PC-3 (cell line): ENCODE measurements at regions not wholly inside any gene's neighbourhood (a gene's known extent, or its start where the extent isn't known, plus 50 kb on each side); places are given as distances from the start of the nearest gene placed in this dataset.

Source experiments
- ATAC-seq: fragments of 200-7000 bp; cut with Tn5 transposase; 2 replicates; pipeline ENCODE4 v1.9.1; 2020; ENCODE audit warnings: mild to moderate bottlenecking, moderate library complexity
- BruUV-seq: library from RNA; stranded (reverse); fragments of 400-500 nt; replicated peaks from 2 replicates; lab custom pipeline; 2021; lab: Mats Ljungman, UMichigan
- CTCF ChIA-PET: fragments of 300-600 bp; sonication (Branson Sonifier 250); formaldehyde crosslinking; loops from one replicate; lab custom pipeline; 2022; ENCODE audit warnings: antibody characterized with exemption; lab: Charles Lee
- POLR2A ChIA-PET: fragments of 300-600 bp; sonication (Branson Sonifier 250); formaldehyde crosslinking; loops from one replicate; lab custom pipeline; 2022; ENCODE audit warnings: antibody characterized with exemption; ENCODE audit not compliant: unreplicated experiment; lab: Charles Lee
- DNase-seq: peaks from one replicate; pipeline ENCODE4 v3.0.0-alpha.2; 2015
- H2AFZ ChIP-seq: fragments of 300-600 bp; sonication (generic); 2 replicates; pipeline ENCODE4 v1.6.0; 2016; ENCODE audit warnings: antibody characterized with exemption, low read length
- H3F3A ChIP-seq: fragments of 300-600 bp; sonication (generic); one replicate; pipeline ENCODE4 v1.6.0; 2017; ENCODE audit warnings: antibody characterized with exemption, low read length, control low read depth, mild to moderate bottlenecking; ENCODE audit not compliant: unreplicated experiment
- H3K27ac ChIP-seq: fragments of 300-600 bp; sonication (generic); 2 replicates; pipeline ENCODE4 v1.5.1; 2016; ENCODE audit warnings: mild to moderate bottlenecking, low read length
- H3K27me3 ChIP-seq: fragments of 300-600 bp; sonication (generic); 2 replicates; pipeline ENCODE4 v1.6.1; 2016; ENCODE audit warnings: low read length, mixed read lengths
- H3K36me3 ChIP-seq: fragments of 300-600 bp; sonication (generic); 2 replicates; pipeline ENCODE4 v1.6.1; 2016; ENCODE audit warnings: low read depth, mixed run types, low read length, mixed read lengths
- H3K4me1 ChIP-seq: fragments of 300-600 bp; sonication (generic); 2 replicates; pipeline ENCODE4 v1.5.1; 2016; ENCODE audit warnings: low read length; ENCODE audit not compliant: insufficient read depth
- H3K4me2 ChIP-seq: fragments of 300-600 bp; sonication (generic); 2 replicates; pipeline ENCODE4 v1.6.0; 2016; ENCODE audit warnings: low read length
- H3K4me3 ChIP-seq: fragments of 300-600 bp; sonication (generic); 2 replicates; pipeline ENCODE4 v1.5.1; 2016; ENCODE audit warnings: mild to moderate bottlenecking, low read length, mixed read lengths
- H3K79me2 ChIP-seq: fragments of 300-600 bp; sonication (generic); 2 replicates; pipeline ENCODE4 v1.6.1; 2017; ENCODE audit warnings: low read length, mixed read lengths
- H3K9ac ChIP-seq: fragments of 300-600 bp; sonication (generic); 2 replicates; pipeline ENCODE4 v1.6.0; 2016; ENCODE audit warnings: mild to moderate bottlenecking, low read length
- H3K9me2 ChIP-seq: fragments of 300-600 bp; sonication (generic); replicated peaks from 2 replicates; pipeline ENCODE4 v1.6.1; 2016; ENCODE audit warnings: mixed run types, low read length, mixed read lengths
- H3K9me3 ChIP-seq: fragments of 300-600 bp; sonication (generic); 2 replicates; pipeline ENCODE4 v1.6.1; 2016; ENCODE audit warnings: low read length, mixed read lengths
- H4K20me1 ChIP-seq: fragments of 300-600 bp; sonication (generic); 2 replicates; pipeline ENCODE4 v1.6.1; 2016; ENCODE audit warnings: low read length, mixed read lengths
- EZH2 ChIP-seq: fragments of 300-600 bp; sonication (generic); IDR thresholded peaks from one replicate; pipeline ENCODE4 v1.6.1; 2017; ENCODE audit warnings: antibody characterized with exemption, mild to moderate bottlenecking, low read length; ENCODE audit not compliant: unreplicated experiment
- EZH2phosphoT487 ChIP-seq: fragments of 300-600 bp; sonication (generic); IDR thresholded peaks from 2 replicates; pipeline ENCODE4 v1.6.1; 2018; ENCODE audit warnings: mild to moderate bottlenecking, antibody characterized with exemption, low read length, borderline replicate concordance
- intact Hi-C: fragments of 100-400 bp; cut with micrococcal nuclease; formaldehyde crosslinking; loops from 2 replicates; pipeline ENCODE4 v1.9.0; 2023
- TF ChIP-seq, protein P1 (sequence below): fragments of 300-600 bp; sonication (generic); conservative IDR thresholded peaks from 2 replicates; pipeline ENCODE4 v1.5.1; 2017; ENCODE audit warnings: antibody characterized with exemption, low read depth, mild to moderate bottlenecking, low read length

DNA sequence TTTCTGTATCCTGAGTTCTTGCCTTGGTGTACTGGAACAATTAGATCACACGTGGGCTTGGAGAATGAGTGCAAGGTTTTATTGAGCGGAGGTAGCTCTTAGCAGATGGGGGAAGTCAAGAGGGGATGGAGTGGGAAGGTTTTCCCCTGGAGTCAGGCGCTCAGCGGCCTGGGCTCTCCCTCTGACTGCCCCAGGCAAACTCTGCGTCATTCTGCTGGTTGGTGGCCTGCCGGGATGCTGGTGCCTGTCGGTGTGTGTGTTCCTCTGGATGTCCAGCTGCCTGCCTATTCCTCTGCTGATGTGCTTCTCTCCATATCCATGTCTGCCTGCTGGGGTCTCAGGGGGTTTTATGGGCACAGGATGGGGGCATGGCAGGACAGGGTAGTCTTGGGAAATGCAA lies 111.0 kb downstream of the TRIB2 start:
- no peak for DNase-seq
- H3K27ac ChIP-seq: no peak overlapping the region
- H3K27me3 ChIP-seq: no peaks in the 10 kb centered on the region
- TF ChIP-seq, protein P1, sequence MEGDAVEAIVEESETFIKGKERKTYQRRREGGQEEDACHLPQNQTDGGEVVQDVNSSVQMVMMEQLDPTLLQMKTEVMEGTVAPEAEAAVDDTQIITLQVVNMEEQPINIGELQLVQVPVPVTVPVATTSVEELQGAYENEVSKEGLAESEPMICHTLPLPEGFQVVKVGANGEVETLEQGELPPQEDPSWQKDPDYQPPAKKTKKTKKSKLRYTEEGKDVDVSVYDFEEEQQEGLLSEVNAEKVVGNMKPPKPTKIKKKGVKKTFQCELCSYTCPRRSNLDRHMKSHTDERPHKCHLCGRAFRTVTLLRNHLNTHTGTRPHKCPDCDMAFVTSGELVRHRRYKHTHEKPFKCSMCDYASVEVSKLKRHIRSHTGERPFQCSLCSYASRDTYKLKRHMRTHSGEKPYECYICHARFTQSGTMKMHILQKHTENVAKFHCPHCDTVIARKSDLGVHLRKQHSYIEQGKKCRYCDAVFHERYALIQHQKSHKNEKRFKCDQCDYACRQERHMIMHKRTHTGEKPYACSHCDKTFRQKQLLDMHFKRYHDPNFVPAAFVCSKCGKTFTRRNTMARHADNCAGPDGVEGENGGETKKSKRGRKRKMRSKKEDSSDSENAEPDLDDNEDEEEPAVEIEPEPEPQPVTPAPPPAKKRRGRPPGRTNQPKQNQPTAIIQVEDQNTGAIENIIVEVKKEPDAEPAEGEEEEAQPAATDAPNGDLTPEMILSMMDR: no peak
- TF ChIP-seq EZH2phosphoT487 (no peak), EZH2 (no peak)
- no peaks in the 10 kb centered on the region for H3K9me3 ChIP-seq
- BruUV-seq: no TSS peak
- H3K4me3 ChIP-seq: no peak overlapping the region
- no peak for ATAC-seq
- H2AFZ ChIP-seq: no peak overlapping the region
- H3K9me2 ChIP-seq: 0 out of 2 replicates have a peak, but pooled peaks cover 1% of the 10 kb centered on the region
- H4K20me1 ChIP-seq: no peaks in the 10 kb centered on the region
- no peak overlapping the region for H3K9ac ChIP-seq
- H3K4me2 ChIP-seq: no peak overlapping the region
- no peaks in the 10 kb centered on the region for H3K36me3 ChIP-seq
- no peaks in the 10 kb centered on the region for H3K79me2 ChIP-seq
- intact Hi-C loops: no loop called here
- no peaks in the 10 kb centered on the region for H3F3A ChIP-seq
- no peaks in the 10 kb centered on the region for H3K4me1 ChIP-seq
- ChIA-PET POLR2A (no interaction called here), CTCF (no interaction called here)

DNA sequence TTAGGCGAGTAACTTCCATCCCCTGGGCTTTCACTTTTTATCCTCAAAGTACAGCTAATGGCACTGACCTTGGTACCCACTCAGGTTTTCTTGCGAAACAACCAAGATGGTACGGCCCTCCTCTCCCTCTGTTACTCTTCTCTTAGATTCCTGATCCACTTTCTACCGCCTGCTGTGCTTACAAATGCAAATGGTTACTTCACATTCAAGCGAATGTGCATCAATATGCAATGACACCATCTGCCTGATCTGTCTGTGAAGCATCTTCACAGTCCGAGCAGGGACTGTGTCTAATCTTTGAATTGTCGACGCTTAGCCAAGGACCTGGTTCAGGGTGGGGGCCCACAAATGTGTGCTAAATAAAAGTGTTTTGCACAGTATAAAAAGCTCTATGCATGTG lies 112.2 kb downstream of the TRIB2 start:
- Histone ChIP-seq H3K4me1 (no peaks in the 10 kb centered on the region), H3K27me3 (no peaks in the 10 kb centered on the region), H3K9me2 (0 out of 2 replicates have a peak, but pooled peaks cover 4% of the 10 kb centered on the region), H3K9me3 (no peaks in the 10 kb centered on the region), H2AFZ (no peak overlapping the region), H4K20me1 (no peaks in the 10 kb centered on the region), H3K9ac (no peak overlapping the region), H3K27ac (no peak overlapping the region), H3K4me3 (no peak overlapping the region), H3K79me2 (no peaks in the 10 kb centered on the region), H3F3A (no peaks in the 10 kb centered on the region), H3K4me2 (no peak overlapping the region), H3K36me3 (no peaks in the 10 kb centered on the region)
- CTCF ChIA-PET: no interaction called here
- TF ChIP-seq, protein P1: no peak
- TF ChIP-seq EZH2: no peak
- TF ChIP-seq EZH2phosphoT487: no peak
- POLR2A ChIA-PET: no interaction called here
- intact Hi-C loops: no loop called here
- ATAC-seq (no peak), DNase-seq (no peak)
- BruUV-seq: no TSS peak

GRCh38 chr2:12831016-12831415 lies 114.3 kb downstream of the TRIB2 start:
- Histone ChIP-seq H3K4me2 (no peak overlapping the region), H3K4me1 (no peaks in the 10 kb centered on the region), H2AFZ (no peak overlapping the region), H3K4me3 (no peak overlapping the region), H3K9ac (no peak overlapping the region), H3K27ac (no peak overlapping the region), H3K9me2 (0 out of 2 replicates have a peak, but pooled peaks cover 4% of the 10 kb centered on the region), H3F3A (no peaks in the 10 kb centered on the region), H3K36me3 (no peaks in the 10 kb centered on the region), H3K9me3 (no peaks in the 10 kb centered on the region), H3K27me3 (no peaks in the 10 kb centered on the region), H4K20me1 (no peaks in the 10 kb centered on the region), H3K79me2 (no peaks in the 10 kb centered on the region)
- no peak for DNase-seq
- ChIA-PET POLR2A (no interaction called here), CTCF (no interaction called here)
- ATAC-seq: no peak
- intact Hi-C loops: no loop called here
- BruUV-seq: no TSS peak
- TF ChIP-seq EZH2 (no peak), EZH2phosphoT487 (no peak)
- TF ChIP-seq, protein P1: no peak
